SK-N-SH treated with all-trans-retinoic acid at 6 μM for 48 hours (cell line): ENCODE measurements at regions not wholly inside any gene's neighbourhood (a gene's known extent, or its start where the extent isn't known, plus 50 kb on each side); places are given as distances from the start of the nearest gene placed in this dataset.

ENCODE experiments used
- BACH2 ChIP-seq: fragments of 250-450 bp; sonication (Bioruptor Pico); IDR thresholded peaks from 2 replicates; pipeline ENCODE4 v1.9.0; 2021; ENCODE audit warnings: mild to moderate bottlenecking, borderline replicate concordance
- ISL1 ChIP-seq: fragments of 250-450 bp; sonication (Bioruptor Pico); IDR thresholded peaks from 2 replicates; pipeline ENCODE4 v2.1.2; 2022; ENCODE audit warnings: mild to moderate bottlenecking, moderate library complexity
- OSR1 ChIP-seq: fragments of 250-450 bp; sonication (Bioruptor Pico); IDR thresholded peaks from 2 replicates; pipeline ENCODE4 v1.8.0; 2022; ENCODE audit warnings: moderate library complexity, mild to moderate bottlenecking, inconsistent platforms
- RARB ChIP-seq: fragments of 250-450 bp; sonication (Bioruptor Pico); IDR thresholded peaks from 2 replicates; pipeline ENCODE4 v1.8.0; 2021; ENCODE audit warnings: mild to moderate bottlenecking, moderate library complexity
- ZNF8 ChIP-seq: fragments of 450-650 bp; formaldehyde crosslinking; IDR thresholded peaks from 2 replicates; pipeline ENCODE4 v1.5.0; 2020; ENCODE audit warnings: mild to moderate bottlenecking, moderate library complexity

- TF ChIP-seq BACH2 (CRISPR knock-in tag), result no peak
- no peak for TF ChIP-seq RARB (CRISPR knock-in tag)
- TF ChIP-seq ZNF8 (CRISPR knock-in tag), result no peak
- TF ChIP-seq ISL1 (CRISPR knock-in tag), result no peak
- no peak for TF ChIP-seq OSR1 (CRISPR knock-in tag)
These were observed 146.7 kb upstream of the SLC22A23 start for GRCh38 chr6:3603340-3604130.
